ENCODE measurements at regions not wholly inside any gene's neighbourhood (a gene's known extent, or its start where the extent isn't known, plus 50 kb on each side); places are given as distances from the start of the nearest gene placed in this dataset.

- no peaks in the 10 kb centered on the region for H3K27me3 ChIP-seq
- no peaks in the 10 kb centered on the region for H3K36me3 ChIP-seq
- intact Hi-C loops (cut with DNase I): no loop called here
- no peak overlapping the region for H3K4me3 ChIP-seq
- peaks cover 0 to 24% of the 10 kb centered on the region in 2 donors for H3K4me1 ChIP-seq
- no peak overlapping the region for H3K27ac ChIP-seq
- ATAC-seq: no peak
- H3K9me3 ChIP-seq: no peaks in the 10 kb centered on the region
- no peak for DNase-seq
- no peak for TF ChIP-seq CTCF (IDR thresholded peaks at IDR 0.05)
Measured at GRCh38 chr10:43815181-43815885, 166.7 kb upstream of the ZNF32 start.

GRCh38 chr10:43814663-43815062, 166.0 kb upstream of the ZNF32 start:
- Histone ChIP-seq H3K4me3 (no peak overlapping the region), H3K4me1 (peaks cover 0 to 24% of the 10 kb centered on the region in 2 donors), H3K27me3 (no peaks in the 10 kb centered on the region), H3K36me3 (no peaks in the 10 kb centered on the region), H3K9me3 (no peaks in the 10 kb centered on the region), H3K27ac (no peak overlapping the region)
- no peak for DNase-seq
- no peak for TF ChIP-seq CTCF (IDR thresholded peaks at IDR 0.05)
- ATAC-seq: no peak
- intact Hi-C loops (cut with DNase I): no loop called here

GRCh38 chr10:43811871-43812270, 163.2 kb upstream of the ZNF32 start:
- Histone ChIP-seq H3K4me3 (no peak overlapping the region), H3K27ac (no peak overlapping the region), H3K27me3 (no peaks in the 10 kb centered on the region), H3K9me3 (no peaks in the 10 kb centered on the region), H3K4me1 (peaks cover 0 to 20% of the 10 kb centered on the region in 2 donors), H3K36me3 (no peaks in the 10 kb centered on the region)
- no peak for ATAC-seq
- intact Hi-C loops (cut with DNase I): no loop called here
- TF ChIP-seq CTCF (IDR thresholded peaks at IDR 0.05): no peak
- no peak for DNase-seq

GRCh38 chr10:43809211-43809930, 160.7 kb upstream of the ZNF32 start:
- intact Hi-C loops (cut with DNase I): no loop called here
- DNase-seq: no peak

More at GRCh38 chr10:43809211-43809930, 160.7 kb upstream of the ZNF32 start:
- no peaks in the 10 kb centered on the region for H3K9me3 ChIP-seq
- H3K27ac ChIP-seq: no peak overlapping the region
- H3K27me3 ChIP-seq: no peaks in the 10 kb centered on the region
- H3K36me3 ChIP-seq: no peaks in the 10 kb centered on the region
- no peak for TF ChIP-seq CTCF (IDR thresholded peaks at IDR 0.05)
- H3K4me3 ChIP-seq: no peak overlapping the region
- H3K4me1 ChIP-seq: no peaks in the 10 kb centered on the region
- ATAC-seq: no peak
